HG02798 (cell line): ENCODE measurements at regions not wholly inside any gene's neighbourhood (a gene's known extent, or its start where the extent isn't known, plus 50 kb on each side); places are given as distances from the start of the nearest gene placed in this dataset.
"Not testable (repeated sequence)": the region's sequence is repeated elsewhere in the genome, so short reads cannot be mapped to it uniquely, and the experiment has no call there.

Experiments
- ATAC-seq: cut with Tn5 transposase; IDR thresholded peaks from one replicate; pipeline ENCODE4 v1.9.1; 2021; ENCODE audit warnings: mild to moderate bottlenecking; ENCODE audit not compliant: unreplicated experiment, poor library complexity

DNA sequence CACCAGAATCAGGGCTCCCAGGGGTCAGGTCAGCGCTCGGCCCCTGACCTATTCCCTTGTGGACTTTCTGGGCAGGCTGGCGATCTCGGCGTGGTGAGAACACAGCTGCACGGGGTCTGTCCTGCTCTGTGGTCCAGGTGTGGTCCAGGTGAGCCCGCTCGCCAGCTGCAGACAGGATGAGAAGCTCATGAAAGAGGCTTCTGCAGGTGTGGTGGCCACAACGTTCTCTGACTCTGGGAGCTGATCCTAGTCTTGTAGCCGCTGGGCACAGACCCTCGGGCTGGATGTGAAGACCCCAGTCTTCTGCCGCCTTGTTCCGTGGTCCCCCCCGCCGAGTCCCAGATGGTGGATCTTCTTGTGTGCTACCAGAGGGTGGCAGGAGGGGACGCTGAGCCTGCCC, 129.7 kb downstream of the RTP5 start:
- no peak for ATAC-seq

GRCh38 chr2:242001853-242002252, 132.3 kb downstream of the RTP5 start:
- no peak for ATAC-seq

DNA sequence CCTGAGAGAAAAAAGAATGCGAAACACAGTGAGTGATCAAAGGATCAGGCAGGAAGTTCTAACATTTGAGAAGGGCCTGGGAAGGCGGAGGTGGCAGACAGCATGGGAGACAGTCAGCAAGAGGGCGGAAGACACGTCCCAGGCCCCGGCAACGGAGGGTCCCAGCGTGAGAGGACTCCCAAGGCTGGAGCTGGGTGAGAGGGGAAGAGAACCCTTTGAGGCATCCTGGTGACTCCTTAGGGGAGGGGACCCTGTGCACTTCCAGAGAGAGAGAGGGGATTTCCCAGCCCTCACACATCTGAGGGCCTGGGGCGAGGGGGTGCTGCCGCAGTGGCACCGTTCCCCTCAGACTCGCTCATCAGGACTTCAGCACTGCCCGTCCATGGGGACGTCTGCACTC, 133.4 kb downstream of the RTP5 start:
- ATAC-seq, result no peak

DNA sequence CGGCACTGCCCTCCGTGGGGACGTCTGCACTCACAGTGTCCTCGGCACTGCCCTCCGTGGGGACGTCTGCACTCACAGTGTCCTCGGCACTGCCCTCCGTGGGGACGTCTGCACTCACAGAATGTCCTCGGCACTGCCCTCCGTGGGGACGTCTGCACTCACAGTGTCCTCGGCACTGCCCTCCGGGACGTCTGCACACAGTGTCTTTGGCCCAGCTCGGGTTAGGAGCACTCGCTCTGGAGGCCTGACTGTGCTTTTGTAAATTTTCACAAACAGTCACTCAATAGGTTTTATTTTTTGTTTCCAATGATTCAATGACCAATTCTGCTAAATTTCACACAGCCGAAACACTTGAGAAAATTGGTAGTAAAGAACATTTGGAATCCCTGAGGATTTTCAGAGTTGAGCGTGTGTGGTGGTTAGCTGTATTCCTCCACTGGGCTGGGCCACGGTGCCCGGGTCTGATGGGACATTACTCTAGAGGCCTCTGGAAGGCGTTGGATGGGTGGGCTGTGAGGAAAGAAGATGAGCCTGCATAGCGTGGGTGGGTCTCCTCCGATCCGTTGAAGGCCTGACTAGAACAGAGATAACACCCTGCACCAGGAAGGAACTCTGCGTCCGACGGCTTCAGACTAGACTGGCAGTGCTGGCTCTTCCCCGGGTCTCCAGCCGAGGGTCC, 134.8 kb downstream of the RTP5 start:
- no peak for ATAC-seq

- ATAC-seq, result no peak
Measured at GRCh38 chr2:242004902-242005230, 135.3 kb downstream of the RTP5 start.

DNA sequence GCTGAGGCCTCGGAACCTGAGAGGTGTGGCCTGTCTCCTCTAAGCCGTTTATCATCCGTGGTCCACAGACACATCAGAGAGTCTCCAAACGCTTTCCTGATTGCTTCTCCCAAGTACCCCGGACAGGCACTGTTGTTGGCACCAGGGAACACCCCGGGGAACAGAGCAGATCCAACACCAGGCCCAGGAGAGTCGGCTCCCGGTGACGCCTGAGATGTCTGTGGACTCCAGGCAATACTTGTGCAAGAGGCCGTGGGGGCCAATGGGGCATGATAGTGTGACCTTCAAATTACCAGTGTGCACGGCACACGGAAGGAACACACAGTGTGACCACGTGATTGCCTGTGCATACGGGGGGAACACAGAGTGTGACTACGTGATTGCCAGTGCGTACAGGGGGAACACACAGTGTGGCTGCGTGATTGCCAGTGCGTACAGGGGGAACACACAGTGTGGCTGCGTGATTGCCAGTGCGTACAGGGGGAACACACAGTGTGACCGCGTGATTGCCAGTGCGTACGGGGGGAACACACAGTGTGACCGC, 136.6 kb downstream of the RTP5 start:
- ATAC-seq, result not testable (repeated sequence)

GRCh38 chr2:242008908-242009307, 139.4 kb downstream of the RTP5 start:
- not testable (repeated sequence) for ATAC-seq

DNA sequence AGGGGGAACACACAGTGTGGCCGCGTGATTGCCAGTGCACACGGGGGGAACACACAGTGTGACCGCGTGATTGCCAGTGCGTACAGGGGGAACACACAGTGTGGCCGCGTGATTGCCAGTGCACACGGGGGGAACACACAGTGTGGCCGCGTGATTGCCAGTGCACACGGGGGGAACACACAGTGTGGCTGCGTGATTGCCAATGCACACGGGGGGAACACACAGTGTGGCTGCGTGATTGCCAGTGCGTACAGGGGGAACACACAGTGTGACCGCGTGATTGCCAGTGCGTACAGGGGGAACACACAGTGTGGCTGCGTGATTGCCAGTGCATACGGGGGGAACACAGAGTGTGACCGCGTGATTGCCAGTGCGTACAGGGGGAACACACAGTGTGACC, 140.3 kb downstream of the RTP5 start:
- ATAC-seq, result not testable (repeated sequence)

DNA sequence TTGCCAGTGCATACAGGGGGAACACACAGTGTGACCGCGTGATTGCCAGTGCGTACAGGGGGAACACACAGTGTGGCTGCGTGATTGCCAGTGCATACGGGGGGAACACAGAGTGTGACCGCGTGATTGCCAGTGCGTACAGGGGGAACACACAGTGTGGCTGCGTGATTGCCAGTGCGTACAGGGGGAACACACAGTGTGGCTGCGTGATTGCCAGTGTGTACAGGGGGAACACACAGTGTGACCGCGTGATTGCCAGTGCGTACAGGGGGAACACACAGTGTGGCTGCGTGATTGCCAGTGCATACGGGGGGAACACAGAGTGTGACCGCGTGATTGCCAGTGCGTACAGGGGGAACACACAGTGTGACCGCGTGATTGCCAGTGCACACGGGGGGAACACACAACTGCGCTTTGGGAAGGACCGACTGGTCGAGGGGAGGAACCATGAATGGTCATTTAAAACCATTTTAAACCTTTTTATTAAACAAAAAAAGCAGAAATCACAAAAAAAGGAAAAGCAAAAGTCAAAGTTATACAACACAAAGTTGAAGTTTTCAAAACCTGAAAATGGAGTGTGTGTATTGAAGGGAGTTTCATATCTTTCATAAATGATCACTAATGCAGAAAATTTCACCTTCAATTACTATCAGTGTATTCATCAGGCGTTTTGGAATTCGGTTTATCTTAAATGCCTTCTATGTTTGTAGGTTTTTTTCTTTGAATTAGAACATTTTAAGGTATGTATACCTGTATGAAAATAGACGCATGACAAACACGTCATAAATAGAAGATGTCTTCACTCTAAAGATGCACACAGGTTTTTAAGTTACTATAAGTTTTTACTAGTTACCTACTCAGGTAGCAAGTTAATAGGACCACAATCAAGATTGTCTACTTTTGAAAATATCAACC, 141.0 kb downstream of the RTP5 start:
- ATAC-seq, result not testable (repeated sequence)

- no peak for ATAC-seq
Measured at GRCh38 chr2:242011167-242011513, 141.6 kb downstream of the RTP5 start.

DNA sequence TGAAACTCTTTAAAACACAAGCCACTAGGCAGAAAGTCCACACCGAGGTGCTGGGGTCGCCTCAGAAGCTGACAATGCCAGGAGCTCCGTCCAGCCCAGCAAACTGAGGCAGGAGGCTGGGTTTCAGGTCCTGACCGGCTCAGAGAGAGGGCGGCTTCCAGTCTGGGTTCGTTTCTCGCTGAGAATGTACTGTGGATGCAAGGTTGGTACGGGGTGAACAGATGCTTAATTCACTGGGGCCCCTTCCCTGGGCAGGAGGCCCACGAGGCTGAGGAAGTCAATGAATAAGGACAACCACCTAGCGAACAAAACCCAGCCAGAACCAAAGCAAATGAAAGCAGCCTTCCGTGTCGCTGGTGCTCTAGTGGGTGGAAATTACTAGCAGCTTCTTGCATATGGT, 142.0 kb downstream of the RTP5 start:
- no peak for ATAC-seq

- no peak for ATAC-seq
Measured at GRCh38 chr2:242011991-242012764, 142.6 kb downstream of the RTP5 start.

- ATAC-seq, result no peak
Measured at GRCh38 chr2:242012956-242013764, 143.6 kb downstream of the RTP5 start.

DNA sequence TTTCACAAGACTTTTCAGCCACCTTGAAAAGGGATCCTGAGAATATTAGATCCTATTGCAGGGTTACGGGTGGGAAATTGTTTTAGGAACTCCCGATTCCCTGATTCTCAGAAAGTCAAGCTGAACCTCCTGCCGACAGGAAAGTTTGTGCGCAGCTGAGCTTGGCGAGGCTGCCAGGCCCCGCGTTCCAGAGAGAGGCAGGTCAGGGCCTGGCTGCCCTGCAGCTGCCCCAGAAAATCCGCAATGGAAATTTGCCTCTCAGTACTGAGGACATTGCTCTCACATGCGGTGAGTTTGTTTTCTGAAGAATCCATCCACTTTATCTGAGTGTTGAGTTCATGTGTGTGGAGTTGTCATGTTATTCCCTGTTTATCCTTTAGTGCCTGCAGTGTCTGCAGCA, 144.2 kb downstream of the RTP5 start:
- no peak for ATAC-seq

GRCh38 chr2:242015108-242016065, 145.9 kb downstream of the RTP5 start:
- no peak for ATAC-seq

- ATAC-seq, result no peak
Measured at GRCh38 chr2:242017086-242017485, 147.6 kb downstream of the RTP5 start.

DNA sequence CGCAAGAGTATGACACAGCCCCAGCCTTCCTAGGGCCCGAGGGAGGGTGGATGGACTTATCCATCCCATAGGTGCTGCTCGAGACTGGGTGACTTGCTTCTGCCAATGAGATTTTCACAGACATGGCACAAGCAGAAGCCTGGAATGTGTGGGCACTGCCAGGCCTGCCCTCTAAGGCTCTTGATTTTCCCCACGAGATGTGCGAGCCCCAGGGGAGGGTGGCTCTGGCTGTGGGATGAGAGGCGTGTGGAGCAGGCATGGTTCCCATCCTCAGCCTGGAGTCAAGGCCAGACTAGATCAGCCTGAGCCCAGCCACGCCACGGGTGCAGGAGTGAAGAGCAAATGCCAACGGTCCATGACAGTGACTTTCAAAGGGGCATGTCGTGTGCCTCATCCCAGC, 148.9 kb downstream of the RTP5 start:
- ATAC-seq, result not testable (repeated sequence)

DNA sequence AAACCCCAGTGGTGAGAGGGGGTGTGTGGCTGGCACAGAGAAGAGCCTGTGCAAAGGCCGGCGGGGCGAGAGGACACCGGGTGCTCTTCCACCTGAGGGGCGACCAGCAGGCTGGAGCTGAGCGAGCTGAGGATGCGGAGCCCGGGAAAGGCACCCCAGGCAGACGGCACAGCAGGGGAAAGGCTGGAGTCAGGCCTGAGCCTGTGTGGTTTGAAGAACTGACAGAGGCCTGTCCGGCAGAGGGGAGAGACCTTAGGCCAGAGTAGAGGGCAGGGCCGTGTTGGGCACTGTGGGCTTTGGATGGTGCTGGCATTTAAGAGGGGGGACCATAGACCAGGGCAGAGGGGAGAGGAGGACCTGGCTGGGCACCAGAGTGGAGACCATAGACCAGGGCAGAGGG, 149.8 kb downstream of the RTP5 start:
- ATAC-seq, result no peak
